Sigmoid colon (tissue), 6 donors: ENCODE measurements at regions not wholly inside any gene's neighbourhood (a gene's known extent, or its start where the extent isn't known, plus 50 kb on each side); places are given as distances from the start of the nearest gene placed in this dataset.
"Not testable (repeated sequence)": the region's sequence is repeated elsewhere in the genome, so short reads cannot be mapped to it uniquely, and the experiment has no call there.

Source experiments
- DNase-seq: peaks from one replicate; pipeline ENCODE4 v3.0.0-alpha.2; 2019
- H3K27ac ChIP-seq, 4 donors: fragments of 200-600 bp; sonication (generic); one replicate each; pipeline ENCODE4 v1.5.1; 2016 to 2019; ENCODE audit warnings: mild to moderate bottlenecking in 1 of 4
- H3K27me3 ChIP-seq, 3 donors: fragments of 200-600 bp; sonication (generic); one replicate each; pipeline ENCODE4 v1.5.1; 2019; ENCODE audit warnings: mild to moderate bottlenecking in 1 of 3
- H3K36me3 ChIP-seq, 4 donors: fragments of 200-600 bp; sonication (generic); one replicate each; pipeline ENCODE4 v1.5.1; 2016 to 2019
- H3K4me1 ChIP-seq, 4 donors: fragments of 200-600 bp; sonication (generic); one replicate each; pipeline ENCODE4 v1.5.1; 2017 to 2019
- H3K4me3 ChIP-seq, 4 donors: fragments of 200-600 bp; sonication (generic); one replicate each; pipeline ENCODE4 v1.5.1; 2017 to 2019; ENCODE audit warnings: mild to moderate bottlenecking in 2 of 4, moderate library complexity in 1 of 4
- H3K9me3 ChIP-seq, 4 donors: fragments of 200-600 bp in 3 of 4; sonication (generic) in 3 of 4; one replicate each; pipeline versions ENCODE4 v1.5.1 to v1.6.1; 2013 to 2019
- WGBS, 2 donors: extraction: QIAGEN DNeasy Blood & Tissue Kit; methylation state at CpG; one replicate each; pipeline ENCODE4 v1.1.7; 2013; 5-methylcytosine and 5-hydroxymethylcytosine counted together
- intact Hi-C: fragments of 100-400 bp; cut with DNase I; formaldehyde crosslinking; loops from one replicate; pipeline ENCODE4 v1.15.1; 2023
- donor health status: healthy with polysubstance abuse.
- donor health status: healthy.

- H3K4me1 ChIP-seq, H3K27ac ChIP-seq, H3K27me3 ChIP-seq, H3K36me3 ChIP-seq, H3K9me3 ChIP-seq, intact Hi-C loops, H3K4me3 ChIP-seq, DNase-seq: not testable (repeated sequence)
- no CpG with 5 or more reads among the region's 8 CpGs for WGBS, 2 donors
Observed at GRCh38 chr21:5079361-5079760, 5442.0 kb upstream of the TPTE start.

GRCh38 chr21:5080015-5080414 lies 5441.4 kb upstream of the TPTE start:
- intact Hi-C loops, H3K4me3 ChIP-seq, H3K27me3 ChIP-seq, H3K36me3 ChIP-seq, H3K4me1 ChIP-seq, DNase-seq, H3K9me3 ChIP-seq, H3K27ac ChIP-seq: not testable (repeated sequence)
- WGBS, 2 donors = no CpG with 5 or more reads among the region's 5 CpGs

GRCh38 chr21:5084246-5084645 lies 5437.1 kb upstream of the TPTE start:
- intact Hi-C loops = not testable (repeated sequence)
- peak; percentile 10 for DNase-seq

GRCh38 chr21:5085456-5085855 lies 5435.9 kb upstream of the TPTE start:
- H3K9me3 ChIP-seq, H3K27me3 ChIP-seq, H3K4me1 ChIP-seq, H3K4me3 ChIP-seq, H3K36me3 ChIP-seq, H3K27ac ChIP-seq, intact Hi-C loops: not testable (repeated sequence)
- 5 to 54% methylated on average over 5 to 6 of the region's 13 CpGs for WGBS, 2 donors
- DNase-seq = peak; percentile 7

More at GRCh38 chr21:5084246-5084645, 5437.1 kb upstream of the TPTE start:
- WGBS, 2 donors = 88% methylated on average over 4 of the region's 8 CpGs
- H3K27ac ChIP-seq, H3K27me3 ChIP-seq, H3K9me3 ChIP-seq, H3K4me3 ChIP-seq, H3K4me1 ChIP-seq, H3K36me3 ChIP-seq: not testable (repeated sequence)

- intact Hi-C loops, H3K27ac ChIP-seq, H3K4me3 ChIP-seq, H3K27me3 ChIP-seq, H3K4me1 ChIP-seq, H3K9me3 ChIP-seq, H3K36me3 ChIP-seq: not testable (repeated sequence)
- peak; percentile 67 for DNase-seq
- 48 to 99% methylated on average over 6 to 13 of the region's 17 CpGs for WGBS, 2 donors
Observed at GRCh38 chr21:5086416-5086815, 5435.0 kb upstream of the TPTE start.

- WGBS, 2 donors = no CpG with 5 or more reads among the region's 20 CpGs
- H3K27me3 ChIP-seq, intact Hi-C loops: not testable (repeated sequence)
Observed at GRCh38 chr21:5088820-5089219, 5432.6 kb upstream of the TPTE start.

GRCh38 chr21:5089399-5090089 lies 5431.8 kb upstream of the TPTE start:
- H3K36me3 ChIP-seq, H3K27me3 ChIP-seq, H3K4me1 ChIP-seq, H3K9me3 ChIP-seq, H3K27ac ChIP-seq, intact Hi-C loops, H3K4me3 ChIP-seq: not testable (repeated sequence)
- WGBS, 2 donors = 76 to 85% methylated on average over 4 of the region's 15 CpGs
- DNase-seq = peak; percentile 39

More at GRCh38 chr21:5088820-5089219, 5432.6 kb upstream of the TPTE start:
- not testable (repeated sequence) for H3K27ac ChIP-seq, H3K4me1 ChIP-seq, H3K4me3 ChIP-seq, H3K36me3 ChIP-seq, H3K9me3 ChIP-seq, DNase-seq

GRCh38 chr21:5090132-5091079 lies 5431.0 kb upstream of the TPTE start:
- H3K27me3 ChIP-seq, H3K4me3 ChIP-seq, H3K27ac ChIP-seq, intact Hi-C loops, H3K9me3 ChIP-seq, H3K4me1 ChIP-seq, H3K36me3 ChIP-seq: not testable (repeated sequence)
- peak; percentile 14 for DNase-seq
- WGBS, 2 donors = 77 to 86% methylated on average over 21 of the region's 34 CpGs

- H3K27ac ChIP-seq, H3K36me3 ChIP-seq, H3K4me3 ChIP-seq, DNase-seq, H3K27me3 ChIP-seq, H3K9me3 ChIP-seq, H3K4me1 ChIP-seq, intact Hi-C loops: not testable (repeated sequence)
- no CpG with 5 or more reads among the region's 11 CpGs for WGBS, 2 donors
Observed at GRCh38 chr21:5091274-5091673, 5430.1 kb upstream of the TPTE start.

- H3K4me3 ChIP-seq, H3K9me3 ChIP-seq, H3K36me3 ChIP-seq, intact Hi-C loops, H3K4me1 ChIP-seq, H3K27ac ChIP-seq, DNase-seq, H3K27me3 ChIP-seq: not testable (repeated sequence)
- WGBS, 2 donors = 28 to 74% methylated on average over 6 of the region's 15 CpGs
Observed at GRCh38 chr21:5095628-5096027, 5425.8 kb upstream of the TPTE start.

GRCh38 chr21:5098010-5098743 lies 5423.2 kb upstream of the TPTE start:
- H3K4me3 ChIP-seq, intact Hi-C loops, H3K27me3 ChIP-seq, H3K9me3 ChIP-seq, H3K27ac ChIP-seq, H3K36me3 ChIP-seq, H3K4me1 ChIP-seq: not testable (repeated sequence)
- 52 to 89% methylated on average over 10 to 17 of the region's 25 CpGs for WGBS, 2 donors
- peak; percentile 40 for DNase-seq

GRCh38 chr21:5100604-5101174 lies 5420.7 kb upstream of the TPTE start:
- H3K27ac ChIP-seq, H3K27me3 ChIP-seq, H3K4me1 ChIP-seq, H3K4me3 ChIP-seq, H3K9me3 ChIP-seq, intact Hi-C loops, H3K36me3 ChIP-seq, DNase-seq: not testable (repeated sequence)
- WGBS, 2 donors = no CpG with 5 or more reads among the region's 22 CpGs
